Frontal cortex (tissue), 3 donors: ENCODE measurements at regions not wholly inside any gene's neighbourhood (a gene's known extent, or its start where the extent isn't known, plus 50 kb on each side); places are given as distances from the start of the nearest gene placed in this dataset.
A peak's percentile ranks its signal among the peaks of the same experiment; 100 is the strongest.
"Not testable (repeated sequence)": the region's sequence is repeated elsewhere in the genome, so short reads cannot be mapped to it uniquely, and the experiment has no call there.

Source experiments
- DNase-seq, 2 donors: peaks; one replicate each; pipeline ENCODE4 v3.0.0; 2012; ENCODE audit warnings: low spot score in 2 of 2
- FAIRE-seq: peaks from 2 replicates; lab custom pipeline; 2012; peaks lifted over from hg19 to GRCh38; lab: Jason Lieb, UNC
- donor health status: control.
- donor health status: control.
- donor health status: control.

- FAIRE-seq: no peak
Observed at GRCh38 chr16:54744998-54745397, 185.7 kb upstream of the IRX5 start.

GRCh38 chr16:54742436-54742835, 188.2 kb upstream of the IRX5 start:
- no peak for FAIRE-seq
- no peak for DNase-seq

More at GRCh38 chr16:54744998-54745397, 185.7 kb upstream of the IRX5 start:
- DNase-seq: no peak

- DNase-seq: no peak
- no peak for FAIRE-seq
Observed at GRCh38 chr16:54739381-54739780, 191.3 kb upstream of the IRX5 start.

- DNase-seq: no peak
- no peak for FAIRE-seq
Observed at GRCh38 chr16:54734156-54734555, 196.5 kb upstream of the IRX5 start.

- FAIRE-seq, DNase-seq: not testable (repeated sequence)
Observed at GRCh38 chr16:54727696-54728095, 203.0 kb upstream of the IRX5 start.

- no peak for FAIRE-seq
- no peak for DNase-seq
Observed at GRCh38 chr16:54724346-54724925, 206.2 kb upstream of the IRX5 start.

- FAIRE-seq: no peak
- no peak for DNase-seq
Observed at GRCh38 chr16:54722210-54722676, 208.4 kb upstream of the IRX5 start.

GRCh38 chr16:54720259-54720658, 210.4 kb upstream of the IRX5 start:
- FAIRE-seq: no peak
- no peak for DNase-seq

GRCh38 chr16:54719624-54720023, 211.0 kb upstream of the IRX5 start:
- DNase-seq (no peak), FAIRE-seq (no peak)

- FAIRE-seq: no peak
- no peak for DNase-seq
Observed at GRCh38 chr16:54718376-54718775, 212.3 kb upstream of the IRX5 start.

GRCh38 chr16:54715011-54715410, 215.7 kb upstream of the IRX5 start:
- FAIRE-seq: no peak
- no peak for DNase-seq

- no peak for DNase-seq
- FAIRE-seq: no peak
Observed at GRCh38 chr16:54712866-54713265, 217.8 kb upstream of the IRX5 start.

GRCh38 chr16:54707813-54708212, 222.9 kb upstream of the IRX5 start:
- DNase-seq: no peak
- FAIRE-seq: no peak

GRCh38 chr16:54706406-54706805, 224.3 kb upstream of the IRX5 start:
- DNase-seq (no peak), FAIRE-seq (no peak)

GRCh38 chr16:54703339-54703738, 227.3 kb upstream of the IRX5 start:
- DNase-seq: no peak

GRCh38 chr16:54699656-54700055, 231.0 kb upstream of the IRX5 start:
- no peak for FAIRE-seq
- no peak for DNase-seq

More at GRCh38 chr16:54703339-54703738, 227.3 kb upstream of the IRX5 start:
- FAIRE-seq: no peak

GRCh38 chr16:54697677-54698076, 233.0 kb upstream of the IRX5 start:
- DNase-seq: no peak
- no peak for FAIRE-seq

- FAIRE-seq (no peak), DNase-seq (no peak)
Observed at GRCh38 chr16:54696970-54697369, 233.7 kb upstream of the IRX5 start.

- no peak for FAIRE-seq
- peak in 1 of 2 donors; percentile 8 for DNase-seq
Observed at GRCh38 chr16:54696522-54696921, 234.1 kb upstream of the IRX5 start.

- FAIRE-seq (no peak), DNase-seq (no peak)
Observed at GRCh38 chr16:54694651-54695050, 236.0 kb upstream of the IRX5 start.

GRCh38 chr16:54693864-54694263, 236.8 kb upstream of the IRX5 start:
- no peak for DNase-seq
- no peak for FAIRE-seq

- FAIRE-seq (no peak), DNase-seq (no peak)
Observed at GRCh38 chr16:54690710-54691109, 240.0 kb upstream of the IRX5 start.
